Panc1 (cell line): ENCODE measurements at regions not wholly inside any gene's neighbourhood (a gene's known extent, or its start where the extent isn't known, plus 50 kb on each side); places are given as distances from the start of the nearest gene placed in this dataset.

Experiments
- ATAC-seq: fragments of 200-7000 bp; cut with Tn5 transposase; 2 replicates; pipeline ENCODE4 v1.9.1; 2020; ENCODE audit warnings: mild to moderate bottlenecking, moderate library complexity
- BruUV-seq: library from RNA; stranded (reverse); fragments of 400-500 nt; replicated peaks from 2 replicates; lab custom pipeline; 2021; lab: Mats Ljungman, UMichigan
- CTCF ChIA-PET: fragments of 300-600 bp; sonication (Branson Sonifier 250); formaldehyde crosslinking; loops from one replicate; lab custom pipeline; 2022; ENCODE audit warnings: antibody characterized with exemption; lab: Charles Lee
- POLR2A ChIA-PET: fragments of 300-600 bp; sonication (Branson Sonifier 250); formaldehyde crosslinking; loops from one replicate; lab custom pipeline; 2022; ENCODE audit warnings: antibody characterized with exemption; lab: Charles Lee
- DNase-seq: peaks from one replicate; pipeline ENCODE4 v3.0.0-alpha.2; 2010; ENCODE audit warnings: low read depth, low spot score
- H3K27ac ChIP-seq: 2 replicates; pipeline ENCODE4 v1.5.1; 2011; ENCODE audit warnings: mild to moderate bottlenecking, low read length, inconsistent platforms
- H3K27me3 ChIP-seq: fragments of 200-500 bp; sonication (Bioruptor generic); 2 replicates; pipeline ENCODE4 v1.6.0; 2014; ENCODE audit warnings: low read length, inconsistent platforms; ENCODE audit not compliant: control insufficient read depth, insufficient read depth
- H3K36me3 ChIP-seq: fragments of 200-500 bp; sonication (Bioruptor generic); 2 replicates; pipeline ENCODE4 v1.5.1; 2014; ENCODE audit warnings: inconsistent platforms, mild to moderate bottlenecking, low read length, moderate library complexity; ENCODE audit not compliant: control insufficient read depth, insufficient read depth
- H3K4me1 ChIP-seq: 2 replicates; pipeline ENCODE4 v1.5.1; 2011; ENCODE audit warnings: inconsistent platforms, mild to moderate bottlenecking, low read length, moderate library complexity; ENCODE audit not compliant: control insufficient read depth, insufficient read depth
- H3K4me3 ChIP-seq, 2 experiments: 2 replicates each; pipeline ENCODE4 v1.5.1; 2011 to 2012; ENCODE audit warnings: low read depth in 2 of 2, low read length in 2 of 2, mild to moderate bottlenecking in 2 of 2, inconsistent platforms in 1 of 2, moderate library complexity in 1 of 2
- H3K9me3 ChIP-seq: fragments of 200-500 bp; sonication (Bioruptor generic); 2 replicates; pipeline ENCODE4 v1.5.1; 2014; ENCODE audit warnings: low read depth, mild to moderate bottlenecking, inconsistent platforms, low read length, moderate library complexity; ENCODE audit not compliant: control insufficient read depth, insufficient read depth
- CTCF ChIP-seq: fragments of 450-650 bp; IDR thresholded peaks from 2 replicates; pipeline ENCODE4 v1.5.1; 2017; ENCODE audit warnings: mild to moderate bottlenecking
- POLR2AphosphoS5 ChIP-seq: IDR thresholded peaks from 2 replicates; pipeline ENCODE4 v1.6.1; 2012; ENCODE audit warnings: mild to moderate bottlenecking, low read depth, low read length, moderate library complexity
- REST ChIP-seq, 2 experiments: IDR thresholded peaks; 2 replicates each; pipeline ENCODE4 v1.6.1; 2011 to 2012; ENCODE audit warnings: low read depth in 2 of 2, control low read depth in 1 of 2, low read length in 1 of 2, mild to moderate bottlenecking in 1 of 2, moderate library complexity in 1 of 2; ENCODE audit not compliant: insufficient read depth in 1 of 2
- SIN3A ChIP-seq: IDR thresholded peaks from 2 replicates; pipeline ENCODE4 v1.6.1; 2012; ENCODE audit warnings: low read depth, mild to moderate bottlenecking, low read length, moderate library complexity, borderline replicate concordance; ENCODE audit not compliant: insufficient read depth
- TCF7L2 ChIP-seq: IDR thresholded peaks from 2 replicates; pipeline ENCODE4 v1.6.1; 2011; ENCODE audit warnings: mild to moderate bottlenecking, low read depth, low read length, inconsistent platforms
- in situ Hi-C: cut with HindIII; loops from 2 replicates; pipeline ENCODE4 v1.10.0; 2016; ENCODE audit warnings: low sequenced_read_pairs, low pct_unique_long_range_greater_than_20kb
- intact Hi-C: fragments of 100-400 bp; cut with micrococcal nuclease; formaldehyde crosslinking; loops from one replicate; pipeline ENCODE4 v1.10.0; 2022; ENCODE audit not compliant: unreplicated experiment

- ChIA-PET POLR2A (no interaction called here), CTCF (no interaction called here)
- Histone ChIP-seq H3K4me1 (no peaks in the 10 kb centered on the region), H3K36me3 (no peaks in the 10 kb centered on the region), H3K9me3 (no peaks in the 10 kb centered on the region), H3K4me3 (no peak overlapping the region), H3K27ac (no peak overlapping the region), H3K27me3 (no peaks in the 10 kb centered on the region)
- ATAC-seq (no peak), DNase-seq (no peak)
- intact Hi-C loops, result no loop called here
- BruUV-seq, result no TSS peak
- TF ChIP-seq TCF7L2 (no peak), SIN3A (no peak), REST (IDR thresholded peaks at IDR 0.05; ENCODE audit: insufficient read depth in 1 of 2, low read depth in 2 of 2, low read length in 1 of 2) (no peak), CTCF (no peak), POLR2AphosphoS5 (no peak)
- in situ Hi-C loops, result no loop called here
Observed at GRCh38 chr15:62666046-62666445, 376.5 kb upstream of the TPM1 start.

- H3K9me3 ChIP-seq, result no peaks in the 10 kb centered on the region
- H3K4me3 ChIP-seq, result no peak overlapping the region
- ATAC-seq, result no peak
- ChIA-PET CTCF (no interaction called here), POLR2A (no interaction called here)
- H3K27ac ChIP-seq, result no peak overlapping the region
- in situ Hi-C loops (no loop called here), intact Hi-C loops (no loop called here)
- H3K4me1 ChIP-seq, result no peaks in the 10 kb centered on the region
- no peaks in the 10 kb centered on the region for H3K36me3 ChIP-seq
- DNase-seq, result no peak
- BruUV-seq, result no TSS peak
- TF ChIP-seq REST (IDR thresholded peaks at IDR 0.05; ENCODE audit: insufficient read depth in 1 of 2, low read depth in 2 of 2, low read length in 1 of 2) (no peak), CTCF (no peak), SIN3A (no peak), POLR2AphosphoS5 (no peak), TCF7L2 (no peak)
- H3K27me3 ChIP-seq, result no peaks in the 10 kb centered on the region
Observed at GRCh38 chr15:62672268-62672667, 370.3 kb upstream of the TPM1 start.
